MM.1S (cell line): ENCODE measurements at regions not wholly inside any gene's neighbourhood (a gene's known extent, or its start where the extent isn't known, plus 50 kb on each side); places are given as distances from the start of the nearest gene placed in this dataset.

Source experiments
- EZH2 ChIP-seq: fragments of 300-600 bp; sonication (generic); optimal IDR thresholded peaks from 2 replicates; pipeline ENCODE3; 2017; ENCODE audit warnings: low read depth, mild to moderate bottlenecking, antibody characterized with exemption, low read length, mixed read lengths
- TF ChIP-seq, protein P1 (sequence below): fragments of 300-600 bp; sonication (generic); IDR thresholded peaks from 2 replicates; pipeline ENCODE4 v1.5.1; 2016; ENCODE audit warnings: antibody characterized with exemption, low read length, mixed read lengths

GRCh38 chr11:37459456-37459855 lies 861.4 kb upstream of the RAG2 start:
- TF ChIP-seq, protein P1, sequence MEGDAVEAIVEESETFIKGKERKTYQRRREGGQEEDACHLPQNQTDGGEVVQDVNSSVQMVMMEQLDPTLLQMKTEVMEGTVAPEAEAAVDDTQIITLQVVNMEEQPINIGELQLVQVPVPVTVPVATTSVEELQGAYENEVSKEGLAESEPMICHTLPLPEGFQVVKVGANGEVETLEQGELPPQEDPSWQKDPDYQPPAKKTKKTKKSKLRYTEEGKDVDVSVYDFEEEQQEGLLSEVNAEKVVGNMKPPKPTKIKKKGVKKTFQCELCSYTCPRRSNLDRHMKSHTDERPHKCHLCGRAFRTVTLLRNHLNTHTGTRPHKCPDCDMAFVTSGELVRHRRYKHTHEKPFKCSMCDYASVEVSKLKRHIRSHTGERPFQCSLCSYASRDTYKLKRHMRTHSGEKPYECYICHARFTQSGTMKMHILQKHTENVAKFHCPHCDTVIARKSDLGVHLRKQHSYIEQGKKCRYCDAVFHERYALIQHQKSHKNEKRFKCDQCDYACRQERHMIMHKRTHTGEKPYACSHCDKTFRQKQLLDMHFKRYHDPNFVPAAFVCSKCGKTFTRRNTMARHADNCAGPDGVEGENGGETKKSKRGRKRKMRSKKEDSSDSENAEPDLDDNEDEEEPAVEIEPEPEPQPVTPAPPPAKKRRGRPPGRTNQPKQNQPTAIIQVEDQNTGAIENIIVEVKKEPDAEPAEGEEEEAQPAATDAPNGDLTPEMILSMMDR: no peak
- TF ChIP-seq EZH2: no peak
